ENCODE measurements at regions not wholly inside any gene's neighbourhood (a gene's known extent, or its start where the extent isn't known, plus 50 kb on each side); places are given as distances from the start of the nearest gene placed in this dataset.

GRCh38 chr2:52597346-52597745 lies 1170.3 kb upstream of the CHAC2 start (continued):
- TF ChIP-seq, protein P1, sequence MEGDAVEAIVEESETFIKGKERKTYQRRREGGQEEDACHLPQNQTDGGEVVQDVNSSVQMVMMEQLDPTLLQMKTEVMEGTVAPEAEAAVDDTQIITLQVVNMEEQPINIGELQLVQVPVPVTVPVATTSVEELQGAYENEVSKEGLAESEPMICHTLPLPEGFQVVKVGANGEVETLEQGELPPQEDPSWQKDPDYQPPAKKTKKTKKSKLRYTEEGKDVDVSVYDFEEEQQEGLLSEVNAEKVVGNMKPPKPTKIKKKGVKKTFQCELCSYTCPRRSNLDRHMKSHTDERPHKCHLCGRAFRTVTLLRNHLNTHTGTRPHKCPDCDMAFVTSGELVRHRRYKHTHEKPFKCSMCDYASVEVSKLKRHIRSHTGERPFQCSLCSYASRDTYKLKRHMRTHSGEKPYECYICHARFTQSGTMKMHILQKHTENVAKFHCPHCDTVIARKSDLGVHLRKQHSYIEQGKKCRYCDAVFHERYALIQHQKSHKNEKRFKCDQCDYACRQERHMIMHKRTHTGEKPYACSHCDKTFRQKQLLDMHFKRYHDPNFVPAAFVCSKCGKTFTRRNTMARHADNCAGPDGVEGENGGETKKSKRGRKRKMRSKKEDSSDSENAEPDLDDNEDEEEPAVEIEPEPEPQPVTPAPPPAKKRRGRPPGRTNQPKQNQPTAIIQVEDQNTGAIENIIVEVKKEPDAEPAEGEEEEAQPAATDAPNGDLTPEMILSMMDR (conservative IDR thresholded peaks at IDR 0.05; ENCODE audit: low read depth in 2 of 2) = no peak

DNA sequence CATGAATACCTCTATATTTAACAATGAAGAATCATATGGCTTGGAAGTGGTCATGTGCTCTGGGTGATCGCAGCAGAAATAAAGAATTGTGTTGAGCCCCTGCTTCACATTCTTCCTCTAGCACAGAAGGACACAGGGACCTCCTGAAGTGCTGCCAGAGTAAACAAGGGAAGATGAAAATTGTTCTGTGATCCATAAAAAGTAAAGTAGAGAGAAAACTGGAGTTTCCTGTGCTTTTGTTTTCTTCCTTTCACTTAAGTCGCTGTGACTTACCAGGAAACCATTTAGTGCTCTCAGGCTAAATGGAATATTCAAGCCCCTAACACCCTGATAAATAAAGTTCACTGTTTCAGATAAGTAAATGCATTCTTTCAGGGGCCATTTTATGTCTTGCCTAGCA lies 1173.6 kb upstream of the CHAC2 start:
- Mint-ChIP-seq H3K4me3 (no peak overlapping the region), H3K27me3 (ENCODE audit: insufficient read depth, low read depth, poor library complexity) (no peaks in the 10 kb centered on the region), H3K9me3 (peaks cover 13% of the 10 kb centered on the region), H3K27ac (peak overlapping the region; percentile 81), H3K36me3 (ENCODE audit: low read depth) (peaks cover 5% of the 10 kb centered on the region; the same call in 2 of the 3 replicates), H3K4me1 (peaks cover 8% of the 10 kb centered on the region; the same call in 2 of the 3 replicates)
- Histone ChIP-seq H3K27me3 (ENCODE audit: insufficient read depth) (no peaks in the 10 kb centered on the region), H3K36me3 (ENCODE audit: insufficient read depth) (no peaks in the 10 kb centered on the region), H3K9me2 (ENCODE audit: insufficient read depth) (no peaks in the 10 kb centered on the region), H4K20me1 (replicated peaks; ENCODE audit: insufficient read depth) (no peaks in the 10 kb centered on the region), H3K4me2 (no peak overlapping the region), H3K79me2 (replicated peaks; ENCODE audit: insufficient read depth) (no peaks in the 10 kb centered on the region), H3K27ac (ENCODE audit: low read depth) (no peak overlapping the region), H3F3A (replicated peaks; ENCODE audit: low read depth) (no peaks in the 10 kb centered on the region), H3K4me3 (no peak overlapping the region), H2AFZ (peak overlapping the region; percentile 28; the same call in 1 of the 2 replicates), H3K4me1 (ENCODE audit: insufficient read depth) (peaks cover 3% of the 10 kb centered on the region; the same call in 1 of the 2 replicates)
- DNase-seq (ENCODE audit: low spot score) = no peak
- ATAC-seq = no peak
- TF ChIP-seq ZNF331 (CRISPR knock-in tag; IDR thresholded peaks at IDR 0.05; ENCODE audit: low read depth) (no peak), ZNF114 (CRISPR knock-in tag; IDR thresholded peaks at IDR 0.05) (no peak), POLR2AphosphoS5 (IDR thresholded peaks at IDR 0.05; ENCODE audit: low read depth) (no peak), EZH2phosphoT487 (IDR thresholded peaks at IDR 0.05; ENCODE audit: unreplicated experiment) (no peak), JUNB (IDR thresholded peaks at IDR 0.05; ENCODE audit: unreplicated experiment) (no peak), CREB1 (CRISPR knock-in tag; IDR thresholded peaks at IDR 0.05; ENCODE audit: low read depth) (no peak), STAT1 (IDR thresholded peaks at IDR 0.05; ENCODE audit: unreplicated experiment) (no peak)
- TF ChIP-seq, protein P2, sequence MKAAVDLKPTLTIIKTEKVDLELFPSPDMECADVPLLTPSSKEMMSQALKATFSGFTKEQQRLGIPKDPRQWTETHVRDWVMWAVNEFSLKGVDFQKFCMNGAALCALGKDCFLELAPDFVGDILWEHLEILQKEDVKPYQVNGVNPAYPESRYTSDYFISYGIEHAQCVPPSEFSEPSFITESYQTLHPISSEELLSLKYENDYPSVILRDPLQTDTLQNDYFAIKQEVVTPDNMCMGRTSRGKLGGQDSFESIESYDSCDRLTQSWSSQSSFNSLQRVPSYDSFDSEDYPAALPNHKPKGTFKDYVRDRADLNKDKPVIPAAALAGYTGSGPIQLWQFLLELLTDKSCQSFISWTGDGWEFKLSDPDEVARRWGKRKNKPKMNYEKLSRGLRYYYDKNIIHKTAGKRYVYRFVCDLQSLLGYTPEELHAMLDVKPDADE (IDR thresholded peaks at IDR 0.05) = no peak
- TF ChIP-seq, protein P3, sequence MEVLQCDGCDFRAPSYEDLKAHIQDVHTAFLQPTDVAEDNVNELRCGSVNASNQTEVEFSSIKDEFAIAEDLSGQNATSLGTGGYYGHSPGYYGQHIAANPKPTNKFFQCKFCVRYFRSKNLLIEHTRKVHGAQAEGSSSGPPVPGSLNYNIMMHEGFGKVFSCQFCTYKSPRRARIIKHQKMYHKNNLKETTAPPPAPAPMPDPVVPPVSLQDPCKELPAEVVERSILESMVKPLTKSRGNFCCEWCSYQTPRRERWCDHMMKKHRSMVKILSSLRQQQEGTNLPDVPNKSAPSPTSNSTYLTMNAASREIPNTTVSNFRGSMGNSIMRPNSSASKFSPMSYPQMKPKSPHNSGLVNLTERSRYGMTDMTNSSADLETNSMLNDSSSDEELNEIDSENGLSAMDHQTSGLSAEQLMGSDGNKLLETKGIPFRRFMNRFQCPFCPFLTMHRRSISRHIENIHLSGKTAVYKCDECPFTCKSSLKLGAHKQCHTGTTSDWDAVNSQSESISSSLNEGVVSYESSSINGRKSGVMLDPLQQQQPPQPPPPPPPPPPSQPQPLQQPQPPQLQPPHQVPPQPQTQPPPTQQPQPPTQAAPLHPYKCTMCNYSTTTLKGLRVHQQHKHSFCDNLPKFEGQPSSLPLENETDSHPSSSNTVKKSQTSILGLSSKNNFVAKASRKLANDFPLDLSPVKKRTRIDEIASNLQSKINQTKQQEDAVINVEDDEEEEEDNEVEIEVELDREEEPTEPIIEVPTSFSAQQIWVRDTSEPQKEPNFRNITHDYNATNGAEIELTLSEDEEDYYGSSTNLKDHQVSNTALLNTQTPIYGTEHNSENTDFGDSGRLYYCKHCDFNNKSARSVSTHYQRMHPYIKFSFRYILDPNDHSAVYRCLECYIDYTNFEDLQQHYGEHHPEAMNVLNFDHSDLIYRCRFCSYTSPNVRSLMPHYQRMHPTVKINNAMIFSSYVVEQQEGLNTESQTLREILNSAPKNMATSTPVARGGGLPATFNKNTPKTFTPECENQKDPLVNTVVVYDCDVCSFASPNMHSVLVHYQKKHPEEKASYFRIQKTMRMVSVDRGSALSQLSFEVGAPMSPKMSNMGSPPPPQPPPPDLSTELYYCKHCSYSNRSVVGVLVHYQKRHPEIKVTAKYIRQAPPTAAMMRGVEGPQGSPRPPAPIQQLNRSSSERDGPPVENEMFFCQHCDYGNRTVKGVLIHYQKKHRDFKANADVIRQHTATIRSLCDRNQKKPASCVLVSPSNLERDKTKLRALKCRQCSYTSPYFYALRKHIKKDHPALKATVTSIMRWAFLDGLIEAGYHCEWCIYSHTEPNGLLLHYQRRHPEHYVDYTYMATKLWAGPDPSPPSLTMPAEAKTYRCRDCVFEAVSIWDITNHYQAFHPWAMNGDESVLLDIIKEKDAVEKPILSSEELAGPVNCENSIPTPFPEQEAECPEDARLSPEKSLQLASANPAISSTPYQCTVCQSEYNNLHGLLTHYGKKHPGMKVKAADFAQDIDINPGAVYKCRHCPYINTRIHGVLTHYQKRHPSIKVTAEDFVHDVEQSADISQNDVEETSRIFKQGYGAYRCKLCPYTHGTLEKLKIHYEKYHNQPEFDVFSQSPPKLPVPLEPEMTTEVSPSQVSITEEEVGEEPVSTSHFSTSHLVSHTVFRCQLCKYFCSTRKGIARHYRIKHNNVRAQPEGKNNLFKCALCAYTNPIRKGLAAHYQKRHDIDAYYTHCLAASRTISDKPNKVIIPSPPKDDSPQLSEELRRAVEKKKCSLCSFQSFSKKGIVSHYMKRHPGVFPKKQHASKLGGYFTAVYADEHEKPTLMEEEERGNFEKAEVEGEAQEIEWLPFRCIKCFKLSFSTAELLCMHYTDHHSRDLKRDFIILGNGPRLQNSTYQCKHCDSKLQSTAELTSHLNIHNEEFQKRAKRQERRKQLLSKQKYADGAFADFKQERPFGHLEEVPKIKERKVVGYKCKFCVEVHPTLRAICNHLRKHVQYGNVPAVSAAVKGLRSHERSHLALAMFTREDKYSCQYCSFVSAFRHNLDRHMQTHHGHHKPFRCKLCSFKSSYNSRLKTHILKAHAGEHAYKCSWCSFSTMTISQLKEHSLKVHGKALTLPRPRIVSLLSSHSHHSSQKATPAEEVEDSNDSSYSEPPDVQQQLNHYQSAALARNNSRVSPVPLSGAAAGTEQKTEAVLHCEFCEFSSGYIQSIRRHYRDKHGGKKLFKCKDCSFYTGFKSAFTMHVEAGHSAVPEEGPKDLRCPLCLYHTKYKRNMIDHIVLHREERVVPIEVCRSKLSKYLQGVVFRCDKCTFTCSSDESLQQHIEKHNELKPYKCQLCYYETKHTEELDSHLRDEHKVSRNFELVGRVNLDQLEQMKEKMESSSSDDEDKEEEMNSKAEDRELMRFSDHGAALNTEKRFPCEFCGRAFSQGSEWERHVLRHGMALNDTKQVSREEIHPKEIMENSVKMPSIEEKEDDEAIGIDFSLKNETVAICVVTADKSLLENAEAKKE (CRISPR knock-in tag; IDR thresholded peaks at IDR 0.05) = no peak
- TF ChIP-seq, protein P1 (conservative IDR thresholded peaks at IDR 0.05; ENCODE audit: low read depth in 2 of 2) = no peak

Measured in GM23338 (cell line).